Gastroesophageal sphincter (tissue), 4 donors: ENCODE measurements at regions not wholly inside any gene's neighbourhood (a gene's known extent, or its start where the extent isn't known, plus 50 kb on each side); places are given as distances from the start of the nearest gene placed in this dataset.

ENCODE experiments used
- ATAC-seq: fragments of 150-250 bp; one replicate; pipeline ENCODE4 v1.9.1; 2016; ENCODE audit warnings: mild to moderate bottlenecking, moderate library complexity
- H3K27ac ChIP-seq, 4 donors: fragments of 200-600 bp; sonication (generic) in 3 of 4; 1 replicate in 3 of 4; 2 replicates in 1 of 4; pipeline ENCODE4 v1.5.1; 2016 to 2019
- H3K27me3 ChIP-seq: fragments of 200-600 bp; sonication (generic); one replicate; pipeline ENCODE4 v1.5.1; 2019
- H3K36me3 ChIP-seq, 2 donors: fragments of 200-600 bp; sonication (generic); one replicate each; pipeline ENCODE4 v1.5.1; 2019; ENCODE audit warnings: control low read depth in 1 of 2
- H3K4me1 ChIP-seq, 3 donors: fragments of 200-600 bp; sonication (generic); 1 replicate in 2 of 3; 2 replicates in 1 of 3; pipeline ENCODE4 v1.5.1; 2016 to 2019; ENCODE audit warnings: control low read depth in 2 of 3
- H3K4me3 ChIP-seq, 2 donors: fragments of 200-600 bp; sonication (generic); one replicate each; pipeline ENCODE4 v1.5.1; 2019; ENCODE audit warnings: mild to moderate bottlenecking in 1 of 2, moderate library complexity in 1 of 2
- H3K9me3 ChIP-seq, 3 donors: fragments of 200-600 bp; sonication (generic); one replicate each; pipeline ENCODE4 v1.5.1; 2017 to 2019; ENCODE audit warnings: control low read depth in 2 of 3
- EP300 ChIP-seq: sonication (generic); formaldehyde crosslinking; IDR thresholded peaks from one replicate; pipeline ENCODE4 v1.6.1; 2017; ENCODE audit warnings: antibody characterized with exemption, mild to moderate bottlenecking
- POLR2A ChIP-seq, 2 donors: fragments of 450-650 bp; IDR thresholded peaks; one replicate each; pipeline ENCODE4 v1.6.1; 2017; ENCODE audit warnings: antibody characterized with exemption in 2 of 2, mild to moderate bottlenecking in 2 of 2, moderate library complexity in 1 of 2
- POLR2AphosphoS5 ChIP-seq: sonication (generic); formaldehyde crosslinking; IDR thresholded peaks from one replicate; pipeline ENCODE4 v1.6.1; 2017; ENCODE audit warnings: antibody characterized with exemption
- WGBS, 2 donors: methylation state at CpG; one replicate each; pipeline ENCODE4 v1.1.5; 2018; ENCODE audit warnings: low coverage in 1 of 2; 5-methylcytosine and 5-hydroxymethylcytosine counted together
- TF ChIP-seq, protein P1 (sequence below), 4 experiments: fragments of 200-600 bp in 2 of 4; fragments of 450-650 bp in 2 of 4; sonication (generic) in 1 of 4; IDR thresholded peaks; one replicate each; pipeline ENCODE4 v1.5.1; 2017 to 2019; ENCODE audit warnings: antibody characterized with exemption in 4 of 4, mild to moderate bottlenecking in 2 of 4, moderate library complexity in 2 of 4

DNA sequence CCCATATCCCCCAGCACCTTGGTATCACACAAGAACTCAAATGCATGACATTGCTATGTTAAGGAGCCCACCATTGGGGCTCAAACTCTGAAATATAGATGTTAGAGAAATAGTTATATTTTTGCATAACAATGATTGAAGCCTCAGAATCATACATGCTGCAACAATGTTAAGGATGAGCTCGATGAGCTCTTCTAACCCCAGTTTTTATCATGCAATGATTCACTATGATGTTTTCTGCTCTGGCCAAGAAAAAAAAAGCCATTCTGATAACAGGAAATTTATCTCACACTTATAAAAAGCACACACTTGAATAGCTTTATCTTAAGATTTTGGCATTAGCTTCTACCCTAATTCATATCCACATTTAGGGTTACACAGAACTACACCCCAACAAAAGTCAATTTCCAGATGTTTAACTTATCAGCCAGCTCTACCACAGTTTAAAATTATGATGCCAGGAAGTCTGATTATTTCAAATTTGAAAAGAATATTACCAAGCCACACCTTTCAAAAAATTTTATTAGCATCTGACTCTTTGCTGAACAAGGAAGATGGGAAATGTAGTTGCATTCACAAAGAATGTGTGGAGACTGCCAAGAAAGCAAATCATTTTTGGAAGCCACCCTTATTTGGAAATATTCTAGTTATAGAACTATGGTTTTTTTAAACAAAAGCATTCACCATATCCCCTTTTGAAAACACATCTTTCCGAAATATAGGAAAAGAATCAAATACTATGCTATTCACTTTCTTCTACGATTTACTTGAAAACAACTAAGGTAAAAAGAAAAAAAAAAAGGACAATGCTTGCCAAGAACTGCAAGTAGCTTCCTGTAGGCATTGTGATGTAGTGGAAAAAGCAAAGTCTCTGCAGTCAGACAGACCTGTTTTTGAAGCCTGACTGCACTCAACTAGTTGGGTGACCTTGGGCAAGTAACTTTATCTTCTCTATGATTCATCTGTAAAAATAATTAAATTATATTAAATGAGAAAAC lies 100.8 kb upstream of the PLS3 start:
- Histone ChIP-seq H3K9me3 (no peaks in the 10 kb centered on the region), H3K4me3 (no peak overlapping the region), H3K4me1 (peaks cover 0 to 19% (median 0%) of the 10 kb centered on the region in 3 donors), H3K27ac (peak overlapping the region in 1 of 4 donors; percentile 5), H3K36me3 (no peaks in the 10 kb centered on the region), H3K27me3 (no peaks in the 10 kb centered on the region)
- 23 to 25% methylated on average over 2 to 3 of the region's 3 CpGs for WGBS, 2 donors
- no peak for TF ChIP-seq EP300
- TF ChIP-seq, protein P1, sequence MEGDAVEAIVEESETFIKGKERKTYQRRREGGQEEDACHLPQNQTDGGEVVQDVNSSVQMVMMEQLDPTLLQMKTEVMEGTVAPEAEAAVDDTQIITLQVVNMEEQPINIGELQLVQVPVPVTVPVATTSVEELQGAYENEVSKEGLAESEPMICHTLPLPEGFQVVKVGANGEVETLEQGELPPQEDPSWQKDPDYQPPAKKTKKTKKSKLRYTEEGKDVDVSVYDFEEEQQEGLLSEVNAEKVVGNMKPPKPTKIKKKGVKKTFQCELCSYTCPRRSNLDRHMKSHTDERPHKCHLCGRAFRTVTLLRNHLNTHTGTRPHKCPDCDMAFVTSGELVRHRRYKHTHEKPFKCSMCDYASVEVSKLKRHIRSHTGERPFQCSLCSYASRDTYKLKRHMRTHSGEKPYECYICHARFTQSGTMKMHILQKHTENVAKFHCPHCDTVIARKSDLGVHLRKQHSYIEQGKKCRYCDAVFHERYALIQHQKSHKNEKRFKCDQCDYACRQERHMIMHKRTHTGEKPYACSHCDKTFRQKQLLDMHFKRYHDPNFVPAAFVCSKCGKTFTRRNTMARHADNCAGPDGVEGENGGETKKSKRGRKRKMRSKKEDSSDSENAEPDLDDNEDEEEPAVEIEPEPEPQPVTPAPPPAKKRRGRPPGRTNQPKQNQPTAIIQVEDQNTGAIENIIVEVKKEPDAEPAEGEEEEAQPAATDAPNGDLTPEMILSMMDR (IDR thresholded peaks at IDR 0.05) = no peak
- no peak for ATAC-seq

DNA sequence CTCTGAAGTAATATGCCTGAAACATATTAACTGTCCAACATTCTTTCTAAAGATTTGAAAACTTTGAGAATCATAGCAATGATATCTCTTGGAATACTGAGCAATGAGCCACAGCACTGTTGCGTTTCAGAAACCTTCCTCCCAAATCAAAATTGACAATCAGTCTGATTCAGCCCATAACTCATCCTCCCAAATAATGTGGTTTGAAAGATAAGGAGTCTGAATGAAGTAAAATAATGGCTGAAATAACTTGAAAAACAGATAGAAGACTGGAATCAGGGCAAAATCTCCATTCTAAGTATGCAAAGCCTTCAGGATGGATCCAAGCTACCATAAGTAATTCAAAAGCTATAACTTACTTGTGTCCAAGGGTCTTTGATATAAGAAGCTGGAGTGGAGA lies 98.6 kb upstream of the PLS3 start:
- no peaks in the 10 kb centered on the region for H3K27me3 ChIP-seq
- no peaks in the 10 kb centered on the region for H3K36me3 ChIP-seq
- H3K4me3 ChIP-seq = no peak overlapping the region
- H3K27ac ChIP-seq = no peak overlapping the region
- peaks cover 0 to 19% (median 0%) of the 10 kb centered on the region in 3 donors for H3K4me1 ChIP-seq
- no peaks in the 10 kb centered on the region for H3K9me3 ChIP-seq
- 50 to 64% methylated on average over 1 of the region's 1 CpG for WGBS, 2 donors
- TF ChIP-seq POLR2AphosphoS5 (no peak), EP300 (no peak), POLR2A (IDR thresholded peaks at IDR 0.05) (no peak)
- TF ChIP-seq, protein P1 (IDR thresholded peaks at IDR 0.05) = no peak
- ATAC-seq = no peak

DNA sequence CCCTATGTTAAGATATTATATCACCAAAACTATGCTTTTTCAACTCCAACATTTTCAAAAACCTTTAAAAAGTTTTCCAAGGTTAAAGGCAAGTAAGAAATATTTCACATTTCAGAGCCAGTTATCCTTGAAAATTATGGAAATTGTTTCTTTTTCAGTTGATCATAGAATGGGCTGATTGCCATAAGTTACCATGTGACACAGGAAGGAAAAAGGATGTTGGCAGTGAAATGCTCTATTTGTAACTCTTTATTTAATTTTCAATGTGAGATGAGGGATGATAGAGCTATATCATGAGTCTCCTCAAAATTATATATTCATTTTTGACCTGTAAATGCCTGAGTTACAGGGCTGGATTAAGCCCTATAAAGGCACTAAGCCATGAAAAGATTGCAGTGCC lies 93.0 kb upstream of the PLS3 start:
- H3K27ac ChIP-seq = no peak overlapping the region
- no peaks in the 10 kb centered on the region for H3K4me1 ChIP-seq
- TF ChIP-seq EP300 (no peak), POLR2A (IDR thresholded peaks at IDR 0.05) (no peak), POLR2AphosphoS5 (no peak)
- TF ChIP-seq, protein P1 (IDR thresholded peaks at IDR 0.05) = no peak
- no peaks in the 10 kb centered on the region for H3K27me3 ChIP-seq
- H3K9me3 ChIP-seq = no peaks in the 10 kb centered on the region
- no peak for ATAC-seq
- no peaks in the 10 kb centered on the region for H3K36me3 ChIP-seq
- H3K4me3 ChIP-seq = no peak overlapping the region

DNA sequence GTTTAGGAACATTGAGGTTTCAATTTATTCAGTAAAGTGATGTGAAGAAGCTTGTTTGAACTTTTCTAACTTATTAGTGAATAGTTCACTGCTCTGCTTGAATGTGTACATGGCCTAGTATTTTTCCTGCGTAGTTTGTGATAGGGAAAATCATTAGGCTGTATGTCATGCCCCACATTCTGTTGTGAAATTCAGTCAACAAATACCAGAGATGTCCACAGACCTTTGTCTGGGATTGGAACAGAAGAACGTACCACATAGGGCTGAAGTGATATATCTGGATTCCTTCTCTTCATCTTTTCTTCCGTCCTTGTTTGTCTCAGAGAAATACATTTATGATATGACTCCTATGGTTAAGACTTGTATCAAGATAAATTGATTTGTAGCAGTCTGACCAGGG lies 88.8 kb upstream of the PLS3 start:
- no peak for ATAC-seq
- Histone ChIP-seq H3K4me3 (no peak overlapping the region), H3K4me1 (no peaks in the 10 kb centered on the region), H3K27me3 (no peaks in the 10 kb centered on the region), H3K9me3 (no peaks in the 10 kb centered on the region), H3K36me3 (no peaks in the 10 kb centered on the region), H3K27ac (no peak overlapping the region)
- WGBS, 2 donors = 79 to 100% methylated on average over 3 of the region's 3 CpGs
- no peak for TF ChIP-seq POLR2AphosphoS5
- TF ChIP-seq EP300 = no peak
- no peak for TF ChIP-seq POLR2A (IDR thresholded peaks at IDR 0.05)
- TF ChIP-seq, protein P1 (IDR thresholded peaks at IDR 0.05) = no peak

DNA sequence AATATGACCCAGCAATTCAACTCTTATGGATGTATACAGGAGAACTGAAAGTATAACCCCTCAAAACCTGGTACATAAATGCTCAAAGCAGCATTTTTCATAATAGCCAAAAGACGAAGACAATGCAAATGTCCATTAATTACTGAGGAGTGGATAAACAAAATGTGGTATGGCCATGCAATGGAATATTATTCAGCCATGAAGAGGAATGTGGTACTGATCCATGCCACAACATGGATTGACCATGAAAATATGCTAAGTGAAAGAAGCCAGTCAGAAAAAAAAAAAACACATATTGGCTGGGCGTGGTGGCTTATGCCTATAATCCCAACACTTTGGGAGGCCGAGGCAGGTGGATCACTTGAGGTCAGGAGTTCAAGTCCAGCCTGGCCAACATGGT lies 74.5 kb upstream of the PLS3 start:
- no peak for TF ChIP-seq EP300
- no peak for TF ChIP-seq POLR2A (IDR thresholded peaks at IDR 0.05)
- TF ChIP-seq, protein P1 (IDR thresholded peaks at IDR 0.05) = no peak
- TF ChIP-seq POLR2AphosphoS5 = no peak
- Histone ChIP-seq H3K27ac (no peak overlapping the region), H3K36me3 (no peaks in the 10 kb centered on the region), H3K4me1 (no peaks in the 10 kb centered on the region), H3K4me3 (no peak overlapping the region), H3K27me3 (no peaks in the 10 kb centered on the region), H3K9me3 (no peaks in the 10 kb centered on the region)
- WGBS, 2 donors = 100% methylated on average over 1 to 2 of the region's 3 CpGs
- ATAC-seq = no peak
